ENCODE measurements at regions not wholly inside any gene's neighbourhood (a gene's known extent, or its start where the extent isn't known, plus 50 kb on each side); places are given as distances from the start of the nearest gene placed in this dataset.

DNA sequence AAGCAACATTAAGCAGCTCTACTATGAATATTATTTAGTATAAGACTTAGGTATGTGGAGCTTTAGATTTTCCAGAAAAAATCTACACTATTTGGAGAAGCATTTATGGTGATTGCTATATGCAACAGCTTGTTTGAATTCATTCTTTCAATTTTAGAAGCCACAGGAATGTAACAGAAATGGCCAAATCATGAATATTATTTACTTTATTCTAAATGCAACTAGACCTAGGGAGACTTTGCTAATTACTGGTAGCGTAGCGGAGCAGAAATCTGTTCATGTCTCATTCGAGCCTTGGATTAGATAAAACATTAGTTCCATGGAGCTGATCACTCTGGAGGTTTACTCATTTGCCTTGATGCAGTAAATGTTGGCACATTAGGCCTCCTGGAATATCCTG is 290.2 kb downstream of the ZNF608 start:
- DNase-seq (ENCODE audit: low spot score) (no peak), FAIRE-seq (no peak), ATAC-seq (no peak)
- Histone ChIP-seq H4K20me1 (ENCODE audit: insufficient read depth, low read length) (no peaks in the 10 kb centered on the region), H3K27me3 (ENCODE audit: control insufficient read depth in 1 of 2, insufficient read depth in 2 of 2, low read length in 2 of 2) (no peaks in the 10 kb centered on the region), H3K4me2 (ENCODE audit: low read depth, low read length) (no peak overlapping the region), H3K27ac (ENCODE audit: extremely low read length, insufficient read depth, low read length) (no peak overlapping the region), H3K36me3 (replicated peaks in 1 of 2; ENCODE audit: control insufficient read depth in 1 of 2, insufficient read depth in 2 of 2, low read length in 2 of 2) (no peaks in the 10 kb centered on the region), H3K9me3 (ENCODE audit: low read length) (no peaks in the 10 kb centered on the region), H3K4me3 (replicated peaks in 1 of 3; ENCODE audit: insufficient read depth in 1 of 3, low read depth in 2 of 3, low read length in 3 of 3) (no peak overlapping the region), H3K4me1 (ENCODE audit: insufficient read depth, low read length) (no peaks in the 10 kb centered on the region), H3K79me2 (ENCODE audit: insufficient read depth, low read length) (no peaks in the 10 kb centered on the region), H2AFZ (ENCODE audit: low read length) (no peak overlapping the region), H3K9ac (ENCODE audit: insufficient read depth, low read depth, low read length) (no peak overlapping the region)
- ChIA-PET POLR2A (no interaction called here), CTCF (ENCODE audit: low intra/inter-chr PET ratio, low total read pairs) (no interaction called here)
- TF ChIP-seq DNMT1 (CRISPR knock-in tag; IDR thresholded peaks at IDR 0.05) = no peak
- TF ChIP-seq HDAC6 (IDR thresholded peaks at IDR 0.05; ENCODE audit: low read depth, low read length) = no peak
- TF ChIP-seq ZFP62 (CRISPR knock-in tag; IDR thresholded peaks at IDR 0.05) = no peak
- TF ChIP-seq PRPF4 (IDR thresholded peaks at IDR 0.05; ENCODE audit: low read depth, low read length, poor library complexity, severe bottlenecking) = no peak
- TF ChIP-seq ZNF431 (CRISPR knock-in tag; IDR thresholded peaks at IDR 0.05; ENCODE audit: borderline replicate concordance, low read depth) = no peak
- no peak for TF ChIP-seq SAP130 (CRISPR knock-in tag; IDR thresholded peaks at IDR 0.05; ENCODE audit: low read depth)
- no peak for TF ChIP-seq GLI4 (CRISPR knock-in tag; IDR thresholded peaks at IDR 0.05; ENCODE audit: borderline replicate concordance)
- TF ChIP-seq ZNF557 (CRISPR knock-in tag; IDR thresholded peaks at IDR 0.05) = no peak
- TF ChIP-seq, protein P1, sequence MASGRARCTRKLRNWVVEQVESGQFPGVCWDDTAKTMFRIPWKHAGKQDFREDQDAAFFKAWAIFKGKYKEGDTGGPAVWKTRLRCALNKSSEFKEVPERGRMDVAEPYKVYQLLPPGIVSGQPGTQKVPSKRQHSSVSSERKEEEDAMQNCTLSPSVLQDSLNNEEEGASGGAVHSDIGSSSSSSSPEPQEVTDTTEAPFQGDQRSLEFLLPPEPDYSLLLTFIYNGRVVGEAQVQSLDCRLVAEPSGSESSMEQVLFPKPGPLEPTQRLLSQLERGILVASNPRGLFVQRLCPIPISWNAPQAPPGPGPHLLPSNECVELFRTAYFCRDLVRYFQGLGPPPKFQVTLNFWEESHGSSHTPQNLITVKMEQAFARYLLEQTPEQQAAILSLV (CRISPR knock-in tag; IDR thresholded peaks at IDR 0.05; ENCODE audit: borderline replicate concordance) = no peak
- TF ChIP-seq ZNF605 (CRISPR knock-in tag; IDR thresholded peaks at IDR 0.05) = no peak
- TF ChIP-seq ZNF564 (CRISPR knock-in tag; IDR thresholded peaks at IDR 0.05) = no peak
- TF ChIP-seq ZNF224 (CRISPR knock-in tag; IDR thresholded peaks at IDR 0.05) = no peak
- no TSS peak for BruUV-seq (replicated peaks)
- 61% methylated on average over 3 of the region's 3 CpGs for WGBS (ENCODE audit: low lambda C conversion rate)
- in situ Hi-C loops (cut with HindIII; ENCODE audit: extremely low pct_ligation_motif_present, low pct_unique_long_range_greater_than_20kb) (no loop called here), intact Hi-C loops (cut with micrococcal nuclease; ENCODE audit: unreplicated experiment) (no loop called here)
